ENCODE measurements at regions not wholly inside any gene's neighbourhood (a gene's known extent, or its start where the extent isn't known, plus 50 kb on each side); places are given as distances from the start of the nearest gene placed in this dataset.

DNA sequence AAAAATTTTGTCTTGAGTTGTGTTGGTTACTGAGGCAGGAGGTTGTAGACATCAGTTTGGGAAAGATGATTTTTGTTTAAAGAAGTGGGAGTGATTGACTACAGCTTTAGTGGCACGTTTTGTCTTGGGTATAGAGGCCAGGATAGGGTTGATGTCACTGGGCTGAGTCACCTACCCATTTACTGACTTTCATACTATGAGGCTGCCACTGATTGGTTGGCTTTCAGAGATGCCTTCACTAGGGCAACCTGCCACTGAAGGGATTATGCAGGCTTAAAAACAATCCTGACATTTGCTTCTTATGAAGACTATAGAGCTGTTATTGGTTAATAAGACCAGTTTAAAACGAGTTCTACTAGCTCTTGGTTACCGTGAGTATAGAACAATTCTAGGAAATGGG, 479.1 kb downstream of the SOX11 start:
- TF ChIP-seq CTCF (IDR thresholded peaks at IDR 0.05; ENCODE audit: low read depth, low read length) (no peak), POLR2A (IDR thresholded peaks at IDR 0.05; ENCODE audit: extremely low read depth, insufficient read length) (no peak), MYC (IDR thresholded peaks at IDR 0.05; ENCODE audit: low read depth, low read length) (no peak)
- TF ChIP-seq, protein P1, sequence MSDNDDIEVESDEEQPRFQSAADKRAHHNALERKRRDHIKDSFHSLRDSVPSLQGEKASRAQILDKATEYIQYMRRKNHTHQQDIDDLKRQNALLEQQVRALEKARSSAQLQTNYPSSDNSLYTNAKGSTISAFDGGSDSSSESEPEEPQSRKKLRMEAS (IDR thresholded peaks at IDR 0.05; ENCODE audit: low read depth, low read length): no peak
